Pancreas (tissue), 10 donors: ENCODE measurements at regions not wholly inside any gene's neighbourhood (a gene's known extent, or its start where the extent isn't known, plus 50 kb on each side); places are given as distances from the start of the nearest gene placed in this dataset.
"Not testable (repeated sequence)": the region's sequence is repeated elsewhere in the genome, so short reads cannot be mapped to it uniquely, and the experiment has no call there.

Source experiments
- ATAC-seq, 4 donors: fragments of 200-7000 bp; cut with Tn5 transposase; one replicate each; pipeline versions ENCODE4 v1.8.0 to v1.9.1; 2020; ENCODE audit warnings: mild to moderate bottlenecking in 4 of 4, moderate library complexity in 4 of 4
- DNase-seq, 6 donors: peaks; one replicate each; pipeline ENCODE4 v3.0.0-alpha.2; 2020
- FAIRE-seq: peaks from 2 replicates; lab custom pipeline; 2012; peaks lifted over from hg19 to GRCh38; lab: Jason Lieb, UNC
- H3K27ac ChIP-seq, 4 donors: fragments of 200-600 bp; sonication (generic); 1 replicate in 3 of 4; 2 replicates in 1 of 4; pipeline versions ENCODE4 v1.5.0 to v1.8.0; 2020
- H3K27me3 ChIP-seq, 4 donors: fragments of 200-600 bp; one replicate each; pipeline ENCODE4 v1.8.0; 2021
- H3K36me3 ChIP-seq, 3 donors: fragments of 200-600 bp; sonication (generic) in 1 of 3; one replicate each; pipeline versions ENCODE4 v1.5.0 to v1.8.0; 2020 to 2021
- H3K4me1 ChIP-seq, 3 donors: fragments of 200-600 bp; one replicate each; pipeline ENCODE4 v1.8.0; 2021
- H3K4me3 ChIP-seq, 4 donors: fragments of 200-600 bp; sonication (generic) in 2 of 4; one replicate each; pipeline versions ENCODE4 v1.5.0 to v1.8.0; 2020 to 2021
- H3K9me3 ChIP-seq, 4 donors: fragments of 200-600 bp; one replicate each; pipeline ENCODE4 v1.8.0; 2021
- CTCF ChIP-seq, 4 donors: fragments of 200-600 bp; sonication (generic) in 3 of 4; IDR thresholded peaks; one replicate each; pipeline versions ENCODE4 v1.5.0 to v1.8.0; 2021; ENCODE audit warnings: antibody characterized with exemption in 4 of 4
- WGBS, 2 donors: extraction: QIAGEN DNeasy Blood & Tissue Kit; methylation state at CpG; one replicate each; pipeline ENCODE4 v1.1.7; 2013; 5-methylcytosine and 5-hydroxymethylcytosine counted together
- intact Hi-C, 3 donors: fragments of 100-400 bp; cut with DNase I; formaldehyde crosslinking; loops; one replicate each; pipeline versions ENCODE4 v1.11.1 to v1.14.2; 2022
- donor health status: healthy with polysubstance abuse.
- donor health status: DM: no; HTN: no; CAD: no; lungs with moderate emphysema.
- donor health status: DM: no; HTN: no; CAD: no.
- donor health status: control.
- donor health status: control.
- donor health status: Bipolar disorder and iron deficiency.
- donor health status: DM: yes; HTN: yes; CAD: no.
- donor health status: DM: no; HTN: no; CAD: no.
- donor health status: DM: no; HTN: no; CAD: no.
- donor health status: DM: yes; HTN: yes; CAD: no.

GRCh38 chr5:174532455-174533453 lies 191.6 kb upstream of the MSX2 start:
- ATAC-seq (peak; percentile 97 to 98 (median 98)), DNase-seq (peak in 5 of 6 donors; percentile 52 to 76 (median 64)), FAIRE-seq (no peak)
- WGBS, 2 donors, result 24 to 27% methylated on average over 19 of the region's 19 CpGs
- intact Hi-C loops, result no loop called here
- Histone ChIP-seq H3K9me3 (no peaks in the 10 kb centered on the region), H3K4me3 (no peak overlapping the region), H3K27ac (no peak overlapping the region), H3K27me3 (no peaks in the 10 kb centered on the region), H3K4me1 (peaks cover 0 to 8% (median 0%) of the 10 kb centered on the region in 3 donors), H3K36me3 (no peaks in the 10 kb centered on the region)
- TF ChIP-seq CTCF (IDR thresholded peaks at IDR 0.05), result no peak

- no peaks in the 10 kb centered on the region for H3K27me3 ChIP-seq
- intact Hi-C loops, result no loop called here
- no peaks in the 10 kb centered on the region for H3K36me3 ChIP-seq
- H3K9me3 ChIP-seq, result no peaks in the 10 kb centered on the region
- DNase-seq (no peak), ATAC-seq (peak in 3 of 4 donors; percentile 37 to 53 (median 50)), FAIRE-seq (no peak)
- peaks cover 0 to 8% (median 0%) of the 10 kb centered on the region in 3 donors for H3K4me1 ChIP-seq
- WGBS, 2 donors, result 65 to 70% methylated on average over 5 of the region's 5 CpGs
- no peak overlapping the region for H3K4me3 ChIP-seq
- TF ChIP-seq CTCF (IDR thresholded peaks at IDR 0.05), result no peak
- H3K27ac ChIP-seq, result no peak overlapping the region
Measured at GRCh38 chr5:174533751-174534241, 190.6 kb upstream of the MSX2 start.

- intact Hi-C loops, result no loop called here
Measured at GRCh38 chr5:174535669-174536068, 188.7 kb upstream of the MSX2 start.

GRCh38 chr5:174539823-174540222 lies 184.6 kb upstream of the MSX2 start:
- H3K9me3 ChIP-seq, H3K4me3 ChIP-seq, H3K4me1 ChIP-seq, H3K36me3 ChIP-seq, ATAC-seq, FAIRE-seq, H3K27me3 ChIP-seq, H3K27ac ChIP-seq, DNase-seq, intact Hi-C loops: not testable (repeated sequence)
- WGBS, 2 donors, result 67 to 87% methylated on average over 2 of the region's 5 CpGs

More at GRCh38 chr5:174535669-174536068, 188.7 kb upstream of the MSX2 start:
- Histone ChIP-seq H3K27ac (no peak overlapping the region), H3K4me1 (peaks cover 0 to 8% (median 0%) of the 10 kb centered on the region in 3 donors), H3K9me3 (no peaks in the 10 kb centered on the region), H3K4me3 (no peak overlapping the region), H3K36me3 (no peaks in the 10 kb centered on the region), H3K27me3 (no peaks in the 10 kb centered on the region)
- FAIRE-seq, result no peak
- TF ChIP-seq CTCF (IDR thresholded peaks at IDR 0.05), result no peak
- ATAC-seq, result no peak
- WGBS, 2 donors, result 69 to 72% methylated on average over 3 of the region's 3 CpGs
- DNase-seq, result no peak

- Histone ChIP-seq H3K9me3 (no peaks in the 10 kb centered on the region), H3K27me3 (no peaks in the 10 kb centered on the region), H3K4me1 (no peaks in the 10 kb centered on the region), H3K36me3 (no peaks in the 10 kb centered on the region), H3K27ac (no peak overlapping the region), H3K4me3 (no peak overlapping the region)
- no peak for FAIRE-seq
- no peak for TF ChIP-seq CTCF (IDR thresholded peaks at IDR 0.05)
- 68 to 81% methylated on average over 3 of the region's 3 CpGs for WGBS, 2 donors
- no peak for DNase-seq
- intact Hi-C loops, result no loop called here
- ATAC-seq, result no peak
Measured at GRCh38 chr5:174542037-174542436, 182.3 kb upstream of the MSX2 start.
